Nephron progenitor cell (in vitro differentiated cells): ENCODE measurements at regions not wholly inside any gene's neighbourhood (a gene's known extent, or its start where the extent isn't known, plus 50 kb on each side); places are given as distances from the start of the nearest gene placed in this dataset.
A peak's percentile ranks its signal among the peaks of the same experiment; 100 is the strongest.

Experiments used
- DNase-seq: peaks from one replicate; pipeline ENCODE4 v3.0.0; 2021
- H3K27ac Mint-ChIP-seq: 2 replicates; pipeline ENCODE4 v1.8.0; 2021; ENCODE audit warnings: mild to moderate bottlenecking, moderate library complexity, mixed read lengths
- H3K27me3 Mint-ChIP-seq: 2 replicates; pipeline ENCODE4 v1.8.0; 2021; ENCODE audit warnings: mild to moderate bottlenecking, low read depth, mixed read lengths; ENCODE audit not compliant: poor library complexity
- H3K36me3 Mint-ChIP-seq: 2 replicates; pipeline ENCODE4 v1.8.0; 2021; ENCODE audit warnings: low read depth, mixed read lengths
- H3K4me1 Mint-ChIP-seq: 2 replicates; pipeline ENCODE4 v1.8.0; 2021; ENCODE audit warnings: mixed read lengths
- H3K4me3 Mint-ChIP-seq: 2 replicates; pipeline ENCODE4 v1.8.0; 2021; ENCODE audit warnings: mild to moderate bottlenecking, moderate library complexity, mixed read lengths
- H3K9me3 Mint-ChIP-seq: 2 replicates; pipeline ENCODE4 v1.8.0; 2021; ENCODE audit warnings: mild to moderate bottlenecking, moderate library complexity, mixed read lengths
- CTCF ChIP-seq: fragments of 200-600 bp; sonication (generic); IDR thresholded peaks from 2 replicates; pipeline ENCODE4 v1.5.0; 2021; ENCODE audit warnings: antibody characterized with exemption

- no peak for DNase-seq
- Mint-ChIP-seq H3K27ac (peak overlapping the region; percentile 40), H3K4me3 (peak overlapping the region; percentile 5), H3K4me1 (peaks cover 65% of the 10 kb centered on the region), H3K9me3 (peaks cover 5% of the 10 kb centered on the region), H3K36me3 (no peaks in the 10 kb centered on the region), H3K27me3 (peaks cover 14% of the 10 kb centered on the region)
- no peak for TF ChIP-seq CTCF
These were observed 74.2 kb downstream of the TSPAN17 start for GRCh38 chr5:176721509-176721908.

GRCh38 chr5:176722757-176723156, 75.5 kb downstream of the TSPAN17 start:
- no peak for DNase-seq
- Mint-ChIP-seq H3K27ac (no peak overlapping the region), H3K4me1 (peaks cover 74% of the 10 kb centered on the region), H3K4me3 (no peak overlapping the region), H3K27me3 (peaks cover 6% of the 10 kb centered on the region), H3K9me3 (peaks cover 5% of the 10 kb centered on the region), H3K36me3 (no peaks in the 10 kb centered on the region)
- no peak for TF ChIP-seq CTCF

- Mint-ChIP-seq H3K36me3 (no peaks in the 10 kb centered on the region), H3K27me3 (peaks cover 2% of the 10 kb centered on the region), H3K4me3 (no peak overlapping the region), H3K27ac (no peak overlapping the region), H3K4me1 (peaks cover 74% of the 10 kb centered on the region), H3K9me3 (peaks cover 5% of the 10 kb centered on the region)
- no peak for DNase-seq
- no peak for TF ChIP-seq CTCF
These were observed 76.2 kb downstream of the TSPAN17 start for GRCh38 chr5:176723440-176723839.

GRCh38 chr5:176724472-176724871, 77.2 kb downstream of the TSPAN17 start:
- DNase-seq, result no peak
- Mint-ChIP-seq H3K27ac (no peak overlapping the region), H3K27me3 (peaks cover 2% of the 10 kb centered on the region), H3K9me3 (peaks cover 5% of the 10 kb centered on the region), H3K4me1 (peaks cover 72% of the 10 kb centered on the region), H3K36me3 (no peaks in the 10 kb centered on the region), H3K4me3 (peak overlapping the region; percentile 64)
- no peak for TF ChIP-seq CTCF

GRCh38 chr5:176725521-176726280, 78.4 kb downstream of the TSPAN17 start:
- peak overlapping the region; percentile 48 for H3K4me3 Mint-ChIP-seq
- peaks cover 6% of the 10 kb centered on the region for H3K27me3 Mint-ChIP-seq
- peaks cover 73% of the 10 kb centered on the region for H3K4me1 Mint-ChIP-seq
- peaks cover 5% of the 10 kb centered on the region for H3K9me3 Mint-ChIP-seq
- no peak for DNase-seq
- no peak overlapping the region for H3K27ac Mint-ChIP-seq
- no peak for TF ChIP-seq CTCF
- no peaks in the 10 kb centered on the region for H3K36me3 Mint-ChIP-seq
